GM12892 (cell line): ENCODE measurements at regions not wholly inside any gene's neighbourhood (a gene's known extent, or its start where the extent isn't known, plus 50 kb on each side); places are given as distances from the start of the nearest gene placed in this dataset.

Source experiments
- POLR2A ChIP-seq: IDR thresholded peaks from 2 replicates; pipeline ENCODE4 v1.6.1; 2011; ENCODE audit warnings: low read depth, low read length, control low read depth
- POLR2AphosphoS5 ChIP-seq: IDR thresholded peaks from 2 replicates; pipeline ENCODE4 v1.6.1; 2011; ENCODE audit warnings: low read depth, low read length, control low read depth
- TAF1 ChIP-seq: IDR thresholded peaks from 2 replicates; pipeline ENCODE4 v1.6.1; 2011; ENCODE audit warnings: low read depth, mild to moderate bottlenecking, control low read depth, low read length, borderline replicate concordance

GRCh38 chr21:32203877-32204480 is 74.9 kb downstream of the MIS18A start:
- TF ChIP-seq POLR2AphosphoS5: no peak
- no peak for TF ChIP-seq POLR2A
- TF ChIP-seq TAF1: no peak
